Suppressor macrophage treated with lipopolysaccharide for 4 hours (primary cell): ENCODE measurements at regions not wholly inside any gene's neighbourhood (a gene's known extent, or its start where the extent isn't known, plus 50 kb on each side); places are given as distances from the start of the nearest gene placed in this dataset.
"Not testable (repeated sequence)": the region's sequence is repeated elsewhere in the genome, so short reads cannot be mapped to it uniquely, and the experiment has no call there.

ENCODE experiments used
- DNase-seq: peaks from one replicate; pipeline ENCODE4 v3.0.0-alpha.2; 2020

GRCh38 chrX:127439676-127440075, 612.5 kb downstream of the ACTRT1 start:
- no peak for DNase-seq

GRCh38 chrX:127405946-127406345, 586.4 kb downstream of the PRR32 start:
- DNase-seq: no peak

GRCh38 chrX:127404161-127404560, 584.6 kb downstream of the PRR32 start:
- no peak for DNase-seq

GRCh38 chrX:127400231-127400630, 580.7 kb downstream of the PRR32 start:
- not testable (repeated sequence) for DNase-seq

GRCh38 chrX:127390316-127390715, 570.8 kb downstream of the PRR32 start:
- DNase-seq: no peak

GRCh38 chrX:127389900-127390299, 570.4 kb downstream of the PRR32 start:
- DNase-seq: no peak
